GM12891 (cell line): ENCODE measurements at regions not wholly inside any gene's neighbourhood (a gene's known extent, or its start where the extent isn't known, plus 50 kb on each side); places are given as distances from the start of the nearest gene placed in this dataset.
"Not testable (repeated sequence)": the region's sequence is repeated elsewhere in the genome, so short reads cannot be mapped to it uniquely, and the experiment has no call there.

Source experiments
- DNase-seq: peaks from one replicate; pipeline ENCODE4 v3.0.0; 2011; ENCODE audit warnings: low spot score; ENCODE audit not compliant: insufficient read length
- FAIRE-seq: peaks from 2 replicates; lab custom pipeline; 2011; peaks lifted over from hg19 to GRCh38; lab: Jason Lieb, UNC
- PAX5 ChIP-seq: IDR thresholded peaks from 2 replicates; pipeline ENCODE4 v1.6.1; 2011; ENCODE audit warnings: low read length, moderate library complexity, mild to moderate bottlenecking; ENCODE audit not compliant: insufficient read depth, severe bottlenecking
- POLR2A ChIP-seq: IDR thresholded peaks from 2 replicates; pipeline ENCODE4 v1.6.1; 2011; ENCODE audit warnings: low read depth, low read length, control low read depth
- POLR2AphosphoS5 ChIP-seq: IDR thresholded peaks from 2 replicates; pipeline ENCODE4 v1.6.1; 2011; ENCODE audit warnings: low read depth, low read length, control low read depth
- POU2F2 ChIP-seq: IDR thresholded peaks from 2 replicates; pipeline ENCODE4 v1.6.1; 2011; ENCODE audit warnings: low read depth, mild to moderate bottlenecking, control low read depth, low read length, moderate library complexity
- SPI1 ChIP-seq: IDR thresholded peaks from 2 replicates; pipeline ENCODE4 v1.6.1; 2011; ENCODE audit warnings: low read depth, low read length, control low read depth
- TAF1 ChIP-seq: IDR thresholded peaks from 2 replicates; pipeline ENCODE4 v1.6.1; 2011; ENCODE audit warnings: low read depth, low read length, control low read depth

DNA sequence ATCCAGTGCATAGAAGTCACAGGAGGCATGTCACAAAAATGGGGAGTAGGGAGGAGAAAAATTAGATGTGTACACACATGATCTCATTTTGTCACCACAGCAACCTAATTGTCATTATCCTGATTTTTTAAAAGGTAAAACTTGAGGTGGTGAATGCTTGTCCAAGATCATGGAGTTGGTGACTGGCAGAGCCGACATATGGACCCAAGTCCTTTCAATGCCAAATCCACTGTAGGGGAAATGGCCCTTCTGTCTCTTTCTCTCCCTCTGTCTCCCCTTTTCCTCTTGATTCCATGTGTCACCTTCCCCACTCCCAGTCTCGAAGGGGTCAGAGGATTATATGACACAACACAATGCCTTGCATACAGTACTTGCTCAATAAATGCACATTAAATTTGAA lies 65.7 kb upstream of the JUN start:
- DNase-seq (no peak), FAIRE-seq (no peak)
- TF ChIP-seq SPI1 (no peak), POLR2A (no peak), TAF1 (no peak), POU2F2 (no peak), PAX5 (no peak), POLR2AphosphoS5 (no peak)

- FAIRE-seq (no peak), DNase-seq (no peak)
- TF ChIP-seq SPI1 = no peak
- TF ChIP-seq POLR2AphosphoS5 = no peak
- no peak for TF ChIP-seq POU2F2
- TF ChIP-seq TAF1 = no peak
- TF ChIP-seq POLR2A = no peak
- no peak for TF ChIP-seq PAX5
Observed at GRCh38 chr1:58850636-58851035, 66.8 kb upstream of the JUN start.

GRCh38 chr1:58852731-58853485 lies 69.1 kb upstream of the JUN start:
- TF ChIP-seq SPI1 (no peak), PAX5 (no peak), TAF1 (no peak), POU2F2 (no peak), POLR2AphosphoS5 (no peak), POLR2A (no peak)
- FAIRE-seq (no peak), DNase-seq (no peak)

- DNase-seq = no peak
- no peak for FAIRE-seq
- TF ChIP-seq PAX5 = no peak
- TF ChIP-seq POLR2AphosphoS5 = no peak
- TF ChIP-seq SPI1 = peak; percentile 85
- TF ChIP-seq TAF1 = no peak
- TF ChIP-seq POU2F2 = no peak
- no peak for TF ChIP-seq POLR2A
Observed at GRCh38 chr1:58854576-58854975, 70.7 kb upstream of the JUN start.

DNA sequence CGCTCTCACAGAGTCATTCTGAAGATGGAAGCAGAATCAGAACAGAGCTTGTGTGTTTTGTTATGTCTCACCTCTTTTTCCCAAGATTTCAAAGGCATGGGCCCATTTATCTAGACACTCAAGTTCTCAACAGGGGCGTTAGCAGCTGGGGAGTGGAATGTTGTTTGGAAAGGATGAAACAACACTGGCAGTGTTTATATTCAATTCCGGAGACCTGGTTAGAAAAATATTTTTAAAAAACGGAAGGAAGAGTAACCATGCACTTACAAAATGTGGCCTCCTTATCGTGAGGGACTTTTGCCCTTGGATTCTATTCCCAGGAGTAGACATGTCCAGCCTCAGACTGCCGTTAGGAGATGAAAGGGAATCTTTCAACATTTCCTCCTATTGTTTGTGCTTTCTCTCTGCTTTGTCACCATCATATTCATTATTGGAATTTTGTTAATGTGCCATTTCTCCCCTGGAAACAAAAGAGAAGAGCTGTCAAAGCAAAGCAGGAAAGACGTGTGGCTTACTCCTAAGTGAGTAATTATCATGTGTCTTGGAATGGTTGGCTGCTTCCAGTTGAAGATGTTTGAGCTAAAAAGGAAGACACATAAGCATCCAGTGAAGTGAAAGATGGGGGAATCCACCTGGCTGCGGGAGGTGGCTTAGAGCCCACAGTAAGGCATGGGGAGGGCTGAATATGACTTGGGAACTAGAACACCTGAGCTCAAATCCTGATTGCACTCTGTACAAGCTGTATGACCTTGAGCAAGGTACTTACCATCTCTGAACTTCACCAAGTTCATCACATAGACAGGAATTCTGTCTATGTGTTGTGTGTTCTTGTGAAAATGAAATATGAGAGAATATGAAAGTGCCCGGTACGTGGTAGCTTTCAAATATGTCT lies 71.7 kb upstream of the JUN start:
- no peak for TF ChIP-seq POLR2A
- TF ChIP-seq PAX5 = no peak
- no peak for TF ChIP-seq POLR2AphosphoS5
- no peak for TF ChIP-seq SPI1
- no peak for TF ChIP-seq POU2F2
- no peak for TF ChIP-seq TAF1
- no peak for DNase-seq
- FAIRE-seq = no peak

GRCh38 chr1:58856281-58856680 lies 72.4 kb upstream of the JUN start:
- not testable (repeated sequence) for DNase-seq, FAIRE-seq

GRCh38 chr1:58857680-58858673 lies 74.1 kb upstream of the JUN start:
- DNase-seq (peak; percentile 15), FAIRE-seq (peak; percentile 89)
- TF ChIP-seq POLR2AphosphoS5 (no peak), POLR2A (no peak), TAF1 (no peak), PAX5 (no peak), SPI1 (peak; percentile 53), POU2F2 (peak; percentile 38; the same call in 1 of the 2 replicates)

DNA sequence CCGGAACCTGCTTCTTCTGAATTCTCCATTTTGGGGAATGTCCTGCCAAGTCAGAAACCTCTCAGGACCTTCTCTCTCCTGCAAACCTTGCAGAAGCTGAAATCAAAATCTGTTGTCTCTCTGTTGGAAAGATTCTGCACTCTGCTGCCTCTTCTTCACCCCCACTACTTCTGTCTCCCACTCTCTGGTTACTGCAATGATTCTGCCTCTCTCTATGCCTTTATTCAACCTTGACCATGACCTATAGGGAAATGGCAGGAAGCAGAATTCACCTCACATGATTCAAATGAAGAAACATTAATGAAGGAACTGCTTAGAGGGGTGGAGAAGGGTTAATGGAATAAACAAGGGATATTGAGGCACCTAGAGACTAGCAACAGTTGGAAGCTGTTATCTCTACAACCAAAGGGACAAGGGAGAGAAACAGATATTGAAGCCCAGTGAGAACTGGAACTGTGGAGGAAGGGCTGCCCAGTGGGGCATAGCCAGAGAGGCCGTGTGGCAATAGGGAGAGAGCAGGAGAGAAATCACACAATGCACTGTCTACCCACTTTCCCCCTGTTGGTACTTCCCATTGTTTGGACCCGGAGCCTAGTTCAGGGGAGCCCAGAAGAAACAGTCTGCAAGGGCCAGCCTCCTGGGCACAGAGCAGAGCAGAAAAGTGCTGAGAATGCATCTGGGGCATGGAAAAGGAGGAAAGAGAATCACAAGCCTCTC lies 76.1 kb upstream of the JUN start:
- no peak for FAIRE-seq
- no peak for DNase-seq
- TF ChIP-seq POU2F2 (no peak), POLR2AphosphoS5 (no peak), PAX5 (no peak), TAF1 (no peak), SPI1 (no peak), POLR2A (no peak)
